Mammary epithelial cell (primary cell): ENCODE measurements at regions not wholly inside any gene's neighbourhood (a gene's known extent, or its start where the extent isn't known, plus 50 kb on each side); places are given as distances from the start of the nearest gene placed in this dataset.

ENCODE experiments used
- EZH2 ChIP-seq: IDR thresholded peaks from 2 replicates; pipeline ENCODE4 v1.6.1; 2012; ENCODE audit warnings: low read length, inconsistent platforms, borderline replicate concordance
- TF ChIP-seq, protein P1 (sequence below), 2 donors: IDR thresholded peaks in 1 of 2; conservative IDR thresholded peaks in 1 of 2; 2 replicates each; pipeline ENCODE4 v1.5.1; 2011 to 2012; ENCODE audit warnings: inconsistent platforms in 2 of 2, low read length in 2 of 2, mild to moderate bottlenecking in 2 of 2, control low read depth in 1 of 2, low read depth in 1 of 2; ENCODE audit not compliant: insufficient read depth in 1 of 2; ENCODE audit errors: extremely low read depth in 1 of 2

GRCh38 chr4:125590158-125590557, 275.4 kb downstream of the FAT4 start:
- TF ChIP-seq, protein P1, sequence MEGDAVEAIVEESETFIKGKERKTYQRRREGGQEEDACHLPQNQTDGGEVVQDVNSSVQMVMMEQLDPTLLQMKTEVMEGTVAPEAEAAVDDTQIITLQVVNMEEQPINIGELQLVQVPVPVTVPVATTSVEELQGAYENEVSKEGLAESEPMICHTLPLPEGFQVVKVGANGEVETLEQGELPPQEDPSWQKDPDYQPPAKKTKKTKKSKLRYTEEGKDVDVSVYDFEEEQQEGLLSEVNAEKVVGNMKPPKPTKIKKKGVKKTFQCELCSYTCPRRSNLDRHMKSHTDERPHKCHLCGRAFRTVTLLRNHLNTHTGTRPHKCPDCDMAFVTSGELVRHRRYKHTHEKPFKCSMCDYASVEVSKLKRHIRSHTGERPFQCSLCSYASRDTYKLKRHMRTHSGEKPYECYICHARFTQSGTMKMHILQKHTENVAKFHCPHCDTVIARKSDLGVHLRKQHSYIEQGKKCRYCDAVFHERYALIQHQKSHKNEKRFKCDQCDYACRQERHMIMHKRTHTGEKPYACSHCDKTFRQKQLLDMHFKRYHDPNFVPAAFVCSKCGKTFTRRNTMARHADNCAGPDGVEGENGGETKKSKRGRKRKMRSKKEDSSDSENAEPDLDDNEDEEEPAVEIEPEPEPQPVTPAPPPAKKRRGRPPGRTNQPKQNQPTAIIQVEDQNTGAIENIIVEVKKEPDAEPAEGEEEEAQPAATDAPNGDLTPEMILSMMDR (conservative IDR thresholded peaks at IDR 0.05 in 1 of 2, IDR thresholded peaks at IDR 0.05 in 1 of 2; ENCODE audit: extremely low read depth in 1 of 2, insufficient read depth in 1 of 2, low read depth in 1 of 2, low read length in 2 of 2), result no peak
- TF ChIP-seq EZH2, result no peak
